GM23338 (cell line): ENCODE measurements at regions not wholly inside any gene's neighbourhood (a gene's known extent, or its start where the extent isn't known, plus 50 kb on each side); places are given as distances from the start of the nearest gene placed in this dataset.

Experiments used
- ATAC-seq: fragments of 200-7000 bp; cut with Tn5 transposase; 3 replicates; pipeline ENCODE4 v1.9.1; 2020
- DNase-seq: peaks from one replicate; pipeline ENCODE4 v3.0.0-alpha.2; 2015; ENCODE audit warnings: low spot score
- H2AFZ ChIP-seq: fragments of 200-600 bp; sonication (generic); 2 replicates; pipeline ENCODE4 v1.8.0; 2016; ENCODE audit warnings: antibody characterized with exemption, mild to moderate bottlenecking, moderate library complexity
- H3F3A ChIP-seq: fragments of 200-600 bp; sonication (generic); replicated peaks from 2 replicates; pipeline ENCODE4 v1.8.0; 2017; ENCODE audit warnings: antibody characterized with exemption, mixed run types, low read depth
- H3K27ac ChIP-seq: fragments of 200-600 bp; sonication (generic); 2 replicates; pipeline ENCODE4 v1.6.1; 2016; ENCODE audit warnings: low read depth
- H3K27me3 ChIP-seq: fragments of 200-600 bp; sonication (generic); 2 replicates; pipeline ENCODE4 v1.8.0; 2016; ENCODE audit warnings: mild to moderate bottlenecking, mixed run types, moderate library complexity; ENCODE audit not compliant: insufficient read depth
- H3K36me3 ChIP-seq: fragments of 200-600 bp; sonication (generic); 2 replicates; pipeline ENCODE4 v1.8.0; 2016; ENCODE audit warnings: mild to moderate bottlenecking; ENCODE audit not compliant: insufficient read depth
- H3K4me1 ChIP-seq: fragments of 200-600 bp; sonication (generic); 2 replicates; pipeline ENCODE4 v1.8.0; 2016; ENCODE audit warnings: mild to moderate bottlenecking, moderate library complexity; ENCODE audit not compliant: insufficient read depth
- H3K4me2 ChIP-seq: fragments of 200-600 bp; sonication (generic); 2 replicates; pipeline ENCODE4 v1.7.1; 2017; ENCODE audit warnings: mixed run types
- H3K4me3 ChIP-seq: fragments of 200-600 bp; sonication (generic); 2 replicates; pipeline ENCODE4 v1.6.1; 2016; ENCODE audit warnings: mixed run types
- H3K79me2 ChIP-seq: fragments of 200-600 bp; sonication (generic); replicated peaks from 2 replicates; pipeline ENCODE4 v1.8.0; 2017; ENCODE audit warnings: mild to moderate bottlenecking; ENCODE audit not compliant: insufficient read depth
- H3K9me2 ChIP-seq: fragments of 200-600 bp; sonication (generic); 2 replicates; pipeline ENCODE4 v1.8.0; 2017; ENCODE audit not compliant: insufficient read depth
- H4K20me1 ChIP-seq: fragments of 200-600 bp; sonication (generic); replicated peaks from 2 replicates; pipeline ENCODE4 v1.8.0; 2017; ENCODE audit warnings: mild to moderate bottlenecking; ENCODE audit not compliant: insufficient read depth
- H3K27ac Mint-ChIP-seq: 2 replicates; pipeline ENCODE4 v1.8.0; 2020; ENCODE audit warnings: inconsistent platforms, mild to moderate bottlenecking, moderate library complexity, mixed read lengths
- H3K27me3 Mint-ChIP-seq: 3 replicates; pipeline ENCODE4 v1.8.0; 2022; ENCODE audit warnings: low read depth, mild to moderate bottlenecking, moderate library complexity, mixed read lengths, inconsistent platforms; ENCODE audit not compliant: insufficient read depth, poor library complexity
- H3K36me3 Mint-ChIP-seq: 3 replicates; pipeline ENCODE4 v1.8.0; 2021; ENCODE audit warnings: low read depth, mild to moderate bottlenecking, inconsistent platforms, moderate library complexity, mixed read lengths
- H3K4me1 Mint-ChIP-seq: 3 replicates; pipeline ENCODE4 v1.8.0; 2020; ENCODE audit warnings: mild to moderate bottlenecking, inconsistent platforms, mixed read lengths
- H3K4me3 Mint-ChIP-seq: 3 replicates; pipeline ENCODE4 v1.8.0; 2021; ENCODE audit warnings: moderate library complexity, mild to moderate bottlenecking, inconsistent platforms, mixed read lengths
- H3K9me3 Mint-ChIP-seq: 3 replicates; pipeline ENCODE4 v1.8.0; 2020; ENCODE audit warnings: moderate library complexity, mild to moderate bottlenecking, inconsistent platforms, mixed read lengths
- CTCF ChIP-seq, 2 experiments: fragments of 200-600 bp in 1 of 2; sonication (generic) in 1 of 2; conservative IDR thresholded peaks; 2 replicates each; pipeline versions ENCODE4 v1.5.1 to v1.6.1; 2016 to 2017; ENCODE audit warnings: antibody characterized with exemption in 2 of 2, low read depth in 2 of 2, mild to moderate bottlenecking in 2 of 2, moderate library complexity in 1 of 2
- EZH2 ChIP-seq: fragments of 200-600 bp; sonication (generic); IDR thresholded peaks from one replicate; pipeline ENCODE4 v1.8.0; 2017; ENCODE audit warnings: antibody characterized with exemption, mild to moderate bottlenecking, low read depth; ENCODE audit not compliant: unreplicated experiment
- EZH2phosphoT487 ChIP-seq: fragments of 200-600 bp; sonication (generic); IDR thresholded peaks from one replicate; pipeline ENCODE4 v1.8.1; 2018; ENCODE audit warnings: antibody characterized with exemption; ENCODE audit not compliant: unreplicated experiment
- NANOG ChIP-seq: IDR thresholded peaks from 2 replicates; pipeline ENCODE4 v1.6.1; 2016; ENCODE audit warnings: antibody characterized with exemption, borderline replicate concordance
- POLR2AphosphoS5 ChIP-seq: IDR thresholded peaks from 2 replicates; pipeline ENCODE4 v1.6.1; 2016; ENCODE audit warnings: antibody characterized with exemption, low read depth
- REST ChIP-seq: IDR thresholded peaks from one replicate; pipeline ENCODE4 v1.6.1; 2018; ENCODE audit warnings: antibody characterized with exemption; ENCODE audit not compliant: unreplicated experiment
- STAT1 ChIP-seq: IDR thresholded peaks from one replicate; pipeline ENCODE4 v1.6.1; 2016; ENCODE audit warnings: antibody characterized with exemption; ENCODE audit not compliant: unreplicated experiment
- ZNF114 ChIP-seq: fragments of 250-450 bp; sonication (Bioruptor Pico); IDR thresholded peaks from 2 replicates; pipeline ENCODE4 v1.5.0; 2020; ENCODE audit warnings: mild to moderate bottlenecking, moderate library complexity
- ZNF462 ChIP-seq: fragments of 250-450 bp; sonication (Bioruptor Pico); IDR thresholded peaks from 2 replicates; pipeline ENCODE4 v1.5.0; 2020; ENCODE audit warnings: mild to moderate bottlenecking, moderate library complexity

- TF ChIP-seq CTCF (conservative IDR thresholded peaks at IDR 0.05; ENCODE audit: low read depth in 2 of 2) (no peak), POLR2AphosphoS5 (no peak), ZNF462 (no peak)
Observed at GRCh38 chr14:46384611-46385010, 267.0 kb downstream of the RPL10L start (continued).

GRCh38 chr14:46381674-46382073, 269.9 kb downstream of the RPL10L start:
- no peak overlapping the region for H3K4me3 ChIP-seq
- no peaks in the 10 kb centered on the region for H3K27me3 ChIP-seq
- H3K36me3 ChIP-seq = no peaks in the 10 kb centered on the region
- peak overlapping the region; percentile 7; the same call in 1 of the 2 replicates for H3K4me2 ChIP-seq
- no peaks in the 10 kb centered on the region for H4K20me1 ChIP-seq
- no peaks in the 10 kb centered on the region for H3K79me2 ChIP-seq
- Mint-ChIP-seq H3K36me3 (no peaks in the 10 kb centered on the region; the same call in 2 of the 3 replicates), H3K9me3 (no peaks in the 10 kb centered on the region), H3K4me3 (no peak overlapping the region), H3K27me3 (no peaks in the 10 kb centered on the region), H3K4me1 (peaks cover 19% of the 10 kb centered on the region), H3K27ac (no peak overlapping the region)
- H3K27ac ChIP-seq = no peak overlapping the region
- ATAC-seq (peak; percentile 55), DNase-seq (peak; percentile 69)
- TF ChIP-seq ZNF114 (CRISPR knock-in tag) (no peak), STAT1 (no peak), NANOG (peak; percentile 73), EZH2 (no peak), EZH2phosphoT487 (no peak), REST (no peak)
- H3K9me2 ChIP-seq = 0 out of 2 replicates have a peak, but pooled peaks cover under 1% of the 10 kb centered on the region
- no peaks in the 10 kb centered on the region for H3F3A ChIP-seq
- peaks cover 18% of the 10 kb centered on the region for H3K4me1 ChIP-seq
- H2AFZ ChIP-seq = no peak overlapping the region
